GM23248 (cell line): ENCODE measurements at regions not wholly inside any gene's neighbourhood (a gene's known extent, or its start where the extent isn't known, plus 50 kb on each side); places are given as distances from the start of the nearest gene placed in this dataset.

Experiments
- EZH2 ChIP-seq: fragments of 200-600 bp; sonication (generic); IDR thresholded peaks from 2 replicates; pipeline ENCODE4 v1.6.1; 2018; ENCODE audit warnings: antibody characterized with exemption, mild to moderate bottlenecking; ENCODE audit not compliant: insufficient read depth, poor library complexity, severe bottlenecking
- EZH2phosphoT487 ChIP-seq: fragments of 200-600 bp; sonication (generic); IDR thresholded peaks from 2 replicates; pipeline ENCODE4 v1.6.1; 2018; ENCODE audit warnings: antibody characterized with exemption, moderate library complexity, mild to moderate bottlenecking, low read depth; ENCODE audit not compliant: insufficient read depth

GRCh38 chr2:118748245-118748885 is 99.1 kb downstream of the EN1 start:
- TF ChIP-seq EZH2 (no peak), EZH2phosphoT487 (no peak)
